ENCODE measurements at regions not wholly inside any gene's neighbourhood (a gene's known extent, or its start where the extent isn't known, plus 50 kb on each side); places are given as distances from the start of the nearest gene placed in this dataset.

DNA sequence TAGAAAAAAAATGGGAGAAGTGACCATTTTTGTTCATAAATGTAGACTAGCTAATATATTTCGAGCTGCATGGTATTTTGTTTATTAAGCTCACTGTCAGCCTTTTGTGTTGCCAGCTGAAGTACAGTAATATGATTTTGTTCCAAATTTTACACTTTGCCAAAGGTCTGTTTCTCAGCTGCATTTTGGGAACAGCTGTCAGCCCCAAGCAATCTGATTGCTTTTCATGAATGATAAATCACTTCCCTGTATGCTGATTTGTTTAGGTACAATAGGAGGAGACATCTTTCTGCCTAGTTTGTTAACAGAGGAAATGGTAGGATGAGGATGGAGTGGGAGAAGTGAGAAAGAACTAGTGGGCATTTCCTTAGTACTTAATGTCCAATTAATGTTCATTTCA lies 79.3 kb downstream of the NABP1 start:
- H3K9ac ChIP-seq (ENCODE audit: extremely low read depth, insufficient read length, low read length): no peak overlapping the region
- H4K91ac ChIP-seq (ENCODE audit: insufficient read length, low read depth, low read length): no peak overlapping the region
- H3K79me1 ChIP-seq (ENCODE audit: insufficient read depth, low read depth, low read length, poor library complexity, severe bottlenecking): no peaks in the 10 kb centered on the region
- TF ChIP-seq, protein P1, sequence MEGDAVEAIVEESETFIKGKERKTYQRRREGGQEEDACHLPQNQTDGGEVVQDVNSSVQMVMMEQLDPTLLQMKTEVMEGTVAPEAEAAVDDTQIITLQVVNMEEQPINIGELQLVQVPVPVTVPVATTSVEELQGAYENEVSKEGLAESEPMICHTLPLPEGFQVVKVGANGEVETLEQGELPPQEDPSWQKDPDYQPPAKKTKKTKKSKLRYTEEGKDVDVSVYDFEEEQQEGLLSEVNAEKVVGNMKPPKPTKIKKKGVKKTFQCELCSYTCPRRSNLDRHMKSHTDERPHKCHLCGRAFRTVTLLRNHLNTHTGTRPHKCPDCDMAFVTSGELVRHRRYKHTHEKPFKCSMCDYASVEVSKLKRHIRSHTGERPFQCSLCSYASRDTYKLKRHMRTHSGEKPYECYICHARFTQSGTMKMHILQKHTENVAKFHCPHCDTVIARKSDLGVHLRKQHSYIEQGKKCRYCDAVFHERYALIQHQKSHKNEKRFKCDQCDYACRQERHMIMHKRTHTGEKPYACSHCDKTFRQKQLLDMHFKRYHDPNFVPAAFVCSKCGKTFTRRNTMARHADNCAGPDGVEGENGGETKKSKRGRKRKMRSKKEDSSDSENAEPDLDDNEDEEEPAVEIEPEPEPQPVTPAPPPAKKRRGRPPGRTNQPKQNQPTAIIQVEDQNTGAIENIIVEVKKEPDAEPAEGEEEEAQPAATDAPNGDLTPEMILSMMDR (conservative IDR thresholded peaks at IDR 0.05): no peak
- H3T11ph ChIP-seq (ENCODE audit: low read length): no peak overlapping the region
- no peak overlapping the region for H3K18ac ChIP-seq (ENCODE audit: insufficient read length, low read depth, low read length)
- no peaks in the 10 kb centered on the region; the same call in 1 of the 2 replicates for H3K4me1 ChIP-seq (ENCODE audit: insufficient read depth, low read length)
- H3K79me2 ChIP-seq (ENCODE audit: insufficient read depth, low read length): no peaks in the 10 kb centered on the region
- H3K4ac ChIP-seq (ENCODE audit: low read depth, low read length): no peak overlapping the region
- no peak overlapping the region for H2BK15ac ChIP-seq (ENCODE audit: low read depth, low read length)
- H3K4me2 ChIP-seq (ENCODE audit: insufficient read depth, insufficient read length, low read length): no peak overlapping the region
- H3K14ac ChIP-seq (ENCODE audit: insufficient read depth, low read length): no peak overlapping the region
- Mint-ChIP-seq H3K4me3 (no peak overlapping the region), H3K9me3 (0 out of 5 replicates have a peak, but pooled peaks cover 0 to 2% of the 10 kb centered on the region in 2 experiments), H3K27ac (no peak overlapping the region), H3K4me1 (peaks cover 8 to 11% of the 10 kb centered on the region in 2 experiments), H3K27me3 (ENCODE audit: low read depth) (no peaks in the 10 kb centered on the region), H3K36me3 (ENCODE audit: insufficient read depth in 1 of 3, low read depth in 3 of 3) (no peaks in the 10 kb centered on the region)
- no peaks in the 10 kb centered on the region for H3K27me3 ChIP-seq (ENCODE audit: insufficient read depth, low read length)
- no CpG with 5 or more reads among the region's 1 CpG for WGBS (ENCODE audit: extremely low coverage, insufficient read length, low lambda C conversion rate)
- no peaks in the 10 kb centered on the region for H4K20me1 ChIP-seq (ENCODE audit: control insufficient read depth, insufficient read depth, insufficient read length)
- no peak overlapping the region for H3K27ac ChIP-seq (ENCODE audit: insufficient read length, low read depth, low read length)
- H2BK12ac ChIP-seq (ENCODE audit: insufficient read length, low read depth, low read length): no peak overlapping the region
- DNase-seq: no peak
- H2AK5ac ChIP-seq (ENCODE audit: insufficient read length, low read length): no peak overlapping the region
- no peak overlapping the region for H2BK5ac ChIP-seq (ENCODE audit: insufficient read length, low read length)
- H3K9me3 ChIP-seq (ENCODE audit: control insufficient read depth, low read depth, low read length): no peaks in the 10 kb centered on the region
- no peak overlapping the region for H2BK120ac ChIP-seq (ENCODE audit: low read depth, low read length, poor library complexity, severe bottlenecking)
- H4K5ac ChIP-seq (ENCODE audit: insufficient read length, low read depth, low read length): no peak overlapping the region
- H3K56ac ChIP-seq (ENCODE audit: insufficient read length, low read depth, low read length): no peak overlapping the region
- no peak overlapping the region for H4K8ac ChIP-seq (replicated peaks; ENCODE audit: insufficient read length, low read depth, low read length)
- H2BK20ac ChIP-seq (ENCODE audit: low read depth, low read length, poor library complexity, severe bottlenecking): no peak overlapping the region
- H3K23ac ChIP-seq (ENCODE audit: insufficient read length, low read depth, low read length): no peak overlapping the region
- no peaks in the 10 kb centered on the region for H3K23me2 ChIP-seq (ENCODE audit: insufficient read length, low read depth, low read length, poor library complexity, severe bottlenecking)
- no peak overlapping the region for H2AFZ ChIP-seq (ENCODE audit: low read length)

Data from H9 (cell line).